Endodermal cell (in vitro differentiated cells): ENCODE measurements at regions not wholly inside any gene's neighbourhood (a gene's known extent, or its start where the extent isn't known, plus 50 kb on each side); places are given as distances from the start of the nearest gene placed in this dataset.
A peak's percentile ranks its signal among the peaks of the same experiment; 100 is the strongest.

Experiments
- DNase-seq: peaks from one replicate; pipeline ENCODE4 v3.0.0-alpha.2; 2017
- H3K27ac ChIP-seq: 2 replicates; pipeline ENCODE4 v1.5.1; 2013; ENCODE audit warnings: mild to moderate bottlenecking, low read depth, low read length, moderate library complexity
- H3K27me3 ChIP-seq: 2 replicates; pipeline ENCODE4 v1.6.1; 2013; ENCODE audit warnings: mild to moderate bottlenecking, low read length, moderate library complexity; ENCODE audit not compliant: insufficient read depth, control insufficient read depth, poor library complexity, severe bottlenecking
- H3K36me3 ChIP-seq: 2 replicates; pipeline ENCODE4 v1.7.0; 2013; ENCODE audit warnings: mild to moderate bottlenecking, low read length, moderate library complexity; ENCODE audit not compliant: control insufficient read depth, insufficient read depth
- H3K4me1 ChIP-seq: one replicate; pipeline ENCODE4 v1.7.0; 2013; ENCODE audit warnings: low read length; ENCODE audit not compliant: control insufficient read depth, insufficient read depth
- H3K4me3 ChIP-seq: 2 replicates; pipeline ENCODE4 v1.5.1; 2013; ENCODE audit warnings: mild to moderate bottlenecking, low read length, moderate library complexity
- H3K9ac ChIP-seq: 2 replicates; pipeline ENCODE4 v1.6.1; 2013; ENCODE audit warnings: mild to moderate bottlenecking, low read length, moderate library complexity; ENCODE audit not compliant: poor library complexity, severe bottlenecking; ENCODE audit errors: extremely low read depth
- H3K9me3 ChIP-seq: 2 replicates; pipeline ENCODE4 v1.6.1; 2013; ENCODE audit warnings: mild to moderate bottlenecking, low read length, moderate library complexity; ENCODE audit not compliant: control insufficient read depth
- H3K27ac Mint-ChIP-seq: 2 replicates; pipeline ENCODE4 v1.8.0; 2020; ENCODE audit warnings: mixed read lengths
- H3K27me3 Mint-ChIP-seq: 2 replicates; pipeline ENCODE4 v1.8.0; 2021; ENCODE audit warnings: mild to moderate bottlenecking, mixed read lengths; ENCODE audit not compliant: insufficient read depth
- H3K36me3 Mint-ChIP-seq: 2 replicates; pipeline ENCODE4 v1.8.0; 2020; ENCODE audit warnings: low read depth, mixed read lengths
- H3K4me1 Mint-ChIP-seq: 2 replicates; pipeline ENCODE4 v1.8.0; 2020; ENCODE audit warnings: mixed read lengths
- H3K4me3 Mint-ChIP-seq: 2 replicates; pipeline ENCODE4 v1.8.0; 2020; ENCODE audit warnings: mild to moderate bottlenecking, moderate library complexity, mixed read lengths
- H3K9me3 Mint-ChIP-seq: 2 replicates; pipeline ENCODE4 v1.8.0; 2020; ENCODE audit warnings: mild to moderate bottlenecking, mixed read lengths
- CTCF ChIP-seq: fragments of 200-600 bp; sonication (generic); conservative IDR thresholded peaks from 2 replicates; pipeline ENCODE4 v1.5.0; 2021; ENCODE audit warnings: antibody characterized with exemption, mild to moderate bottlenecking
- WGBS, 2 experiments: methylation state at CpG; one replicate each; pipeline versions ENCODE4 v1.1.5 to v1.1.7; 2013; ENCODE audit warnings: missing lambda C conversion rate in 2 of 2, mixed read lengths in 1 of 2; ENCODE audit not compliant: insufficient coverage in 1 of 2, insufficient read length in 1 of 2; 5-methylcytosine and 5-hydroxymethylcytosine counted together

- Histone ChIP-seq H3K27ac (no peak overlapping the region), H3K9ac (no peak overlapping the region), H3K36me3 (no peaks in the 10 kb centered on the region), H3K27me3 (no peaks in the 10 kb centered on the region), H3K4me1 (no peaks in the 10 kb centered on the region), H3K9me3 (no peaks in the 10 kb centered on the region), H3K4me3 (no peak overlapping the region)
- H3K27ac Mint-ChIP-seq = no peak overlapping the region
- H3K36me3 Mint-ChIP-seq = no peaks in the 10 kb centered on the region
- no peak overlapping the region for H3K4me3 Mint-ChIP-seq
- no peaks in the 10 kb centered on the region for H3K9me3 Mint-ChIP-seq
- peak; percentile 53 for DNase-seq
- no peak for TF ChIP-seq CTCF
- H3K27me3 Mint-ChIP-seq = no peaks in the 10 kb centered on the region
- H3K4me1 Mint-ChIP-seq = peaks cover 8% of the 10 kb centered on the region
- 66 to 67% methylated on average over 2 to 4 of the region's 4 CpGs for WGBS, 2 experiments
These were observed 582.5 kb upstream of the MGAT4C start for GRCh38 chr12:86838711-86839110.

DNA sequence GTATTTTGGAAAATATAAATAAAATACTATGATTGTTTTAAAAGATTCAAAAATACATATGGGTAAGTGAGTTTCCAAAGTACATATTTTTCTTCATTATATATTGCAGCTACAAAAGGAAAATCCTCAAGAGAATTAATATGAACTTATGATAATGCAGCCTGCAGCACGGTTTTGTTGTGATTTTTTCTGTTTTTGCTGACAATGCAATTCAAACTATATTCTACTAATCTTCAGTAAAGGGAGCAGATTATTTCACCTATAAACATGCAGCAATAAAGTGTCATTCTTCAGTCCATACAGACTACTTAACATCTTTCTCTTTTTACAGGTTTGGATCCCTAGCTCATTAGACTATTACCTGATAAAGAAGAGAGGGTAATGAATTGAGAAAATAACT, 582.1 kb upstream of the MGAT4C start:
- no peak overlapping the region for H3K4me3 Mint-ChIP-seq
- TF ChIP-seq CTCF = no peak
- Histone ChIP-seq H3K9ac (no peak overlapping the region), H3K4me1 (no peaks in the 10 kb centered on the region), H3K27me3 (no peaks in the 10 kb centered on the region), H3K27ac (no peak overlapping the region), H3K36me3 (no peaks in the 10 kb centered on the region), H3K4me3 (no peak overlapping the region), H3K9me3 (no peaks in the 10 kb centered on the region)
- 86% methylated on average over 1 of the region's 1 CpG for WGBS, 2 experiments
- H3K27ac Mint-ChIP-seq = no peak overlapping the region
- DNase-seq = no peak
- H3K27me3 Mint-ChIP-seq = no peaks in the 10 kb centered on the region
- peaks cover 8% of the 10 kb centered on the region for H3K4me1 Mint-ChIP-seq
- no peaks in the 10 kb centered on the region for H3K9me3 Mint-ChIP-seq
- no peaks in the 10 kb centered on the region for H3K36me3 Mint-ChIP-seq

DNA sequence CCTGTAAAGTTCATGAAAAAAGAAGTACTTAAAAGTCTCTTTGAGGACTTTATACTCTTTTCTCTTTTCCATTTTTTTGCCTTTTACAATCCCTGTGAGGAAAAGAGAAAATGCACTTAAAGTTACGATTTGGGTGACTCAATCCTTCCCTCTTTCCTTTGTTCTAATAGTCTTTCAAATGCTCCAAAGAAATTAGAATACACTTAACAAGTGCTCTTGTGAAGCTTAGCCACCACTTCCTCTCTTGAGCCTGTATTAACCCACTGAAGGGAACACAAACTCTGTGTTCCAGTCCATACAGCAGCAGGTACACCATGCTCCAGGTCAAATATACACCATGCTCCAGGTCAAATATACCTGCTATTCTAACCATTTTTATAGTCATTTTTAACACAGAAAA, 581.1 kb upstream of the MGAT4C start:
- Histone ChIP-seq H3K9me3 (no peaks in the 10 kb centered on the region), H3K4me3 (no peak overlapping the region), H3K27ac (no peak overlapping the region), H3K36me3 (no peaks in the 10 kb centered on the region), H3K9ac (no peak overlapping the region), H3K27me3 (no peaks in the 10 kb centered on the region), H3K4me1 (no peaks in the 10 kb centered on the region)
- TF ChIP-seq CTCF = no peak
- Mint-ChIP-seq H3K4me1 (peaks cover 8% of the 10 kb centered on the region), H3K36me3 (no peaks in the 10 kb centered on the region), H3K27me3 (no peaks in the 10 kb centered on the region), H3K9me3 (no peaks in the 10 kb centered on the region), H3K27ac (peak overlapping the region; percentile 41), H3K4me3 (no peak overlapping the region)
- WGBS, 2 experiments = 36% methylated on average over 1 of the region's 1 CpG; no CpG with 5 or more reads in 1 of the 2 experiments
- no peak for DNase-seq
